ENCODE measurements at regions not wholly inside any gene's neighbourhood (a gene's known extent, or its start where the extent isn't known, plus 50 kb on each side); places are given as distances from the start of the nearest gene placed in this dataset.

DNA sequence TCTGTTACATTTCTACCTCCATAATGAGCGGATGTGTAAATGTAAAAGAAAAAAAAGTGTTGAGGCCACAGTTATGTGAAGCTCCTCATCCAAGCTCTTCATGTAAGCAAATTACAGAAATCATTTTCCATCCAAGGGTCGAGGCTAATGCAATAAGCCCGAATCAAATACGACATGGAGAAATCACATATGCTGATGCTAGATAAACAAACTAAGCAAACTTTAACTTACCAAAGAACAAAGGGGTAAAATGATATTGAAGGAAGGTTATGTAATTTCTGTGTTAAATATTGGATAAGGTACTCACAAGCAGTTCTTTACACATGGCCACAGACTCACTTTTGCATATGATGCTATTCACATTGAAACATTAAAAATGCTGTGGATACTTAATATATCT is 310.2 kb upstream of the ID2 start:
- Histone ChIP-seq H3K27ac (ENCODE audit: low read depth, low read length, poor library complexity, severe bottlenecking) (no peak overlapping the region), H3K9me3 (ENCODE audit: low read depth, low read length, poor library complexity, severe bottlenecking) (peaks cover 4% of the 10 kb centered on the region), H3K4me3 (ENCODE audit: low read depth, low read length, poor library complexity, severe bottlenecking) (no peak overlapping the region), H3K4me1 (ENCODE audit: insufficient read depth, low read length, poor library complexity, severe bottlenecking) (no peaks in the 10 kb centered on the region), H3K27me3 (replicated peaks; ENCODE audit: insufficient read depth, low read depth, low read length, poor library complexity) (no peaks in the 10 kb centered on the region), H3K36me3 (ENCODE audit: insufficient read depth, low read length, poor library complexity, severe bottlenecking) (no peaks in the 10 kb centered on the region)
- no peak for TF ChIP-seq EZH2 (IDR thresholded peaks at IDR 0.05; ENCODE audit: borderline replicate concordance, low read depth, low read length, poor library complexity, severe bottlenecking)
- TF ChIP-seq, protein P1, sequence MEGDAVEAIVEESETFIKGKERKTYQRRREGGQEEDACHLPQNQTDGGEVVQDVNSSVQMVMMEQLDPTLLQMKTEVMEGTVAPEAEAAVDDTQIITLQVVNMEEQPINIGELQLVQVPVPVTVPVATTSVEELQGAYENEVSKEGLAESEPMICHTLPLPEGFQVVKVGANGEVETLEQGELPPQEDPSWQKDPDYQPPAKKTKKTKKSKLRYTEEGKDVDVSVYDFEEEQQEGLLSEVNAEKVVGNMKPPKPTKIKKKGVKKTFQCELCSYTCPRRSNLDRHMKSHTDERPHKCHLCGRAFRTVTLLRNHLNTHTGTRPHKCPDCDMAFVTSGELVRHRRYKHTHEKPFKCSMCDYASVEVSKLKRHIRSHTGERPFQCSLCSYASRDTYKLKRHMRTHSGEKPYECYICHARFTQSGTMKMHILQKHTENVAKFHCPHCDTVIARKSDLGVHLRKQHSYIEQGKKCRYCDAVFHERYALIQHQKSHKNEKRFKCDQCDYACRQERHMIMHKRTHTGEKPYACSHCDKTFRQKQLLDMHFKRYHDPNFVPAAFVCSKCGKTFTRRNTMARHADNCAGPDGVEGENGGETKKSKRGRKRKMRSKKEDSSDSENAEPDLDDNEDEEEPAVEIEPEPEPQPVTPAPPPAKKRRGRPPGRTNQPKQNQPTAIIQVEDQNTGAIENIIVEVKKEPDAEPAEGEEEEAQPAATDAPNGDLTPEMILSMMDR (conservative IDR thresholded peaks at IDR 0.05; ENCODE audit: low read depth, low read length): no peak
- no TSS peak for BruUV-seq (replicated peaks)
- ChIA-PET CTCF (no interaction called here), POLR2A (ENCODE audit: low non-redundant PET) (no interaction called here)
- no peak for DNase-seq (ENCODE audit: low spot score)
- intact Hi-C loops (cut with micrococcal nuclease; ENCODE audit: unreplicated experiment): no loop called here

- no peak for TF ChIP-seq EZH2 (IDR thresholded peaks at IDR 0.05; ENCODE audit: borderline replicate concordance, low read depth, low read length, poor library complexity, severe bottlenecking)
- TF ChIP-seq, protein P1 (conservative IDR thresholded peaks at IDR 0.05; ENCODE audit: low read depth, low read length): no peak
- intact Hi-C loops (cut with micrococcal nuclease; ENCODE audit: unreplicated experiment): no loop called here
- Histone ChIP-seq H3K36me3 (ENCODE audit: insufficient read depth, low read length, poor library complexity, severe bottlenecking) (no peaks in the 10 kb centered on the region), H3K27ac (ENCODE audit: low read depth, low read length, poor library complexity, severe bottlenecking) (no peak overlapping the region), H3K4me3 (ENCODE audit: low read depth, low read length, poor library complexity, severe bottlenecking) (no peak overlapping the region), H3K4me1 (ENCODE audit: insufficient read depth, low read length, poor library complexity, severe bottlenecking) (peaks cover 23% of the 10 kb centered on the region), H3K27me3 (replicated peaks; ENCODE audit: insufficient read depth, low read depth, low read length, poor library complexity) (no peaks in the 10 kb centered on the region), H3K9me3 (ENCODE audit: low read depth, low read length, poor library complexity, severe bottlenecking) (peaks cover 4% of the 10 kb centered on the region)
- DNase-seq (ENCODE audit: low spot score): no peak
- ChIA-PET CTCF (no interaction called here), POLR2A (ENCODE audit: low non-redundant PET) (no interaction called here)
- no TSS peak for BruUV-seq (replicated peaks)
Measured at GRCh38 chr2:8374782-8375181, 307.1 kb upstream of the ID2 start.

DNA sequence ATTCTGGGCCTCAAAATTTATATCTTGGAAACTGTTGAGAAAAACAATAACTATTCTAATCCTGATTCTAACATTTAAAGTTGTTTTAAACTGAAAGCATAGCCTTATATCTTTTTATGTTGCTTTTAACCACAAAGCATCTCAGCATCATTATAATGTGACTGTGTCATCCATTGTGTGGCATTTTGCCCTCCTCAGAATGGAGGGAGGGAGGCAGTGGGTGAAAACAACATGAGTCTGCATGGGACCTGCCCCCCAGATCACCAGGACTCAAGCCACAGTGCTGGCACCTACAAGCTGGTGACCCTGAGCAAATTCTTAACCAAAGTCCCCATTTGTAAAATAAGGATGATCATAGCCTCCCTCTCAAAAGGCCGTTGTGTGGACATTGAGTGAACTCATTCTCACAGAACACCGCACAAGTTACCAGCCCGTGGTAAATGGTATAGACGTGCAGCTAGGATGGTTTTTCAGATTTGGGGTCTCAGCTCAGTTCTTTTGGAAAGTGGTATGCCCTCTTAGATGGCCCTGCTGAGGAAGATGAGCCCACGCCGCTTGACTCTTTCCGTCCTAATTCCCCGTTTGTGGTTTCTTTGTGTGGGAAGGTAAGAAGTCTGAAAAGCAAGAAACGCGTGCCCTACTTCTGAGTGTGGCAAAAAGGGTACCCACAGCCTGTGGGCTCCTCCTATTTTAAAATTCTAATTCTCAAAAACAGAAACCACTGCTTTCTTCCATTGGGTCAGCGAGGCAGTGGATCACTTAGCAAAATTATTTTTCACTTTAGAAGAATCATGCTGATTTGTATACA is 305.0 kb upstream of the ID2 start:
- Histone ChIP-seq H3K27ac (ENCODE audit: low read depth, low read length, poor library complexity, severe bottlenecking) (no peak overlapping the region), H3K36me3 (ENCODE audit: insufficient read depth, low read length, poor library complexity, severe bottlenecking) (no peaks in the 10 kb centered on the region), H3K9me3 (ENCODE audit: low read depth, low read length, poor library complexity, severe bottlenecking) (peaks cover 4% of the 10 kb centered on the region), H3K27me3 (replicated peaks; ENCODE audit: insufficient read depth, low read depth, low read length, poor library complexity) (no peaks in the 10 kb centered on the region), H3K4me3 (ENCODE audit: low read depth, low read length, poor library complexity, severe bottlenecking) (no peak overlapping the region), H3K4me1 (ENCODE audit: insufficient read depth, low read length, poor library complexity, severe bottlenecking) (peaks cover 23% of the 10 kb centered on the region)
- CTCF ChIA-PET: no interaction called here
- BruUV-seq (replicated peaks): no TSS peak
- POLR2A ChIA-PET (ENCODE audit: low non-redundant PET): no interaction called here
- no peak for DNase-seq (ENCODE audit: low spot score)
- TF ChIP-seq, protein P1 (conservative IDR thresholded peaks at IDR 0.05; ENCODE audit: low read depth, low read length): no peak
- no peak for TF ChIP-seq EZH2 (IDR thresholded peaks at IDR 0.05; ENCODE audit: borderline replicate concordance, low read depth, low read length, poor library complexity, severe bottlenecking)
- intact Hi-C loops (cut with micrococcal nuclease; ENCODE audit: unreplicated experiment): no loop called here
